Stimulated activated CD4-positive, alpha-beta T cell treated with anti-CD3 and anti-CD28 coated beads, Interleukin-15, amount 100 ng/mL, for 24 hours (primary cell): ENCODE measurements at regions not wholly inside any gene's neighbourhood (a gene's known extent, or its start where the extent isn't known, plus 50 kb on each side); places are given as distances from the start of the nearest gene placed in this dataset.

Experiments
- DNase-seq: peaks from one replicate; pipeline ENCODE4 v3.0.0-alpha.2; 2020

DNA sequence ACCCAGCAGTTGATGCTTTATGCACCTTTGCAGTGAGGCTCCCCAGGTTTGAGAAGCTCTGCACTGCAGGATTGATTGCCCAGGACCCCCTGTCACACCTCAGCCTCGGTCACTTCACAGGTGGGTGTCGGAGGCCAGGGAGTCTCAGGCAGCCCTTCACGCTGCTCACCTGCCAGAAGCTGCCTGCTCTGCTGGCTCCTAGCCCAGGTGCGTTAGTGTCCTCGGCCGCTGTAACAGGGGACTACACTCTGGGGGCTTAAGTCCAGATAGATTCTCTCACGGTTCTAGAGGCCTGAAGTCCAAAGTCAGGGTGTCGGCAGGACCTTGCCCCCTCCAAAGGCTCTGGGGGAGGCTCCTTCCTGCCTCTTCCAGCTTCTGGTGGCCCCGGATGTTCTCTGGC lies 79.9 kb downstream of the CPZ start:
- no peak for DNase-seq

GRCh38 chr4:8671712-8672290 lies 79.2 kb downstream of the CPZ start:
- no peak for DNase-seq
